ENCODE measurements at regions not wholly inside any gene's neighbourhood (a gene's known extent, or its start where the extent isn't known, plus 50 kb on each side); places are given as distances from the start of the nearest gene placed in this dataset.
"Not testable (repeated sequence)": the region's sequence is repeated elsewhere in the genome, so short reads cannot be mapped to it uniquely, and the experiment has no call there.

GRCh38 chr5:34556509-34556782 lies 99.7 kb upstream of the RAI14 start:
- no peak for TF ChIP-seq CTCF (conservative IDR thresholded peaks at IDR 0.05)
- no peak overlapping the region for H3K27ac ChIP-seq

- H3K27ac ChIP-seq, result not testable (repeated sequence)
Observed at GRCh38 chr5:34561581-34561980, 94.5 kb upstream of the RAI14 start.

GRCh38 chr5:34562791-34563190 lies 93.3 kb upstream of the RAI14 start:
- TF ChIP-seq CTCF (conservative IDR thresholded peaks at IDR 0.05), result no peak
- H3K27ac ChIP-seq, result no peak overlapping the region

GRCh38 chr5:34563269-34563668 lies 92.9 kb upstream of the RAI14 start:
- TF ChIP-seq CTCF (conservative IDR thresholded peaks at IDR 0.05), result no peak

GRCh38 chr5:34563931-34564709 lies 92.0 kb upstream of the RAI14 start:
- no peak overlapping the region for H3K27ac ChIP-seq
- TF ChIP-seq CTCF (conservative IDR thresholded peaks at IDR 0.05), result no peak

More at GRCh38 chr5:34563269-34563668, 92.9 kb upstream of the RAI14 start:
- H3K27ac ChIP-seq, result no peak overlapping the region

GRCh38 chr5:34564710-34565235 lies 91.4 kb upstream of the RAI14 start:
- no peak for TF ChIP-seq CTCF (conservative IDR thresholded peaks at IDR 0.05)
- H3K27ac ChIP-seq, result no peak overlapping the region

GRCh38 chr5:34570143-34570542 lies 86.0 kb upstream of the RAI14 start:
- no peak overlapping the region for H3K27ac ChIP-seq
- no peak for TF ChIP-seq CTCF (conservative IDR thresholded peaks at IDR 0.05)

All from VCaP (cell line).